CD4-positive, alpha-beta T cell treated with Interleukin-15 for 1 hour (primary cell): ENCODE measurements at regions not wholly inside any gene's neighbourhood (a gene's known extent, or its start where the extent isn't known, plus 50 kb on each side); places are given as distances from the start of the nearest gene placed in this dataset.

Experiments used
- DNase-seq: peaks from one replicate; pipeline ENCODE4 v3.0.0-alpha.2; 2020

GRCh38 chr10:42933448-42934340, 143.2 kb upstream of the RET start:
- DNase-seq: peak; percentile 61

DNA sequence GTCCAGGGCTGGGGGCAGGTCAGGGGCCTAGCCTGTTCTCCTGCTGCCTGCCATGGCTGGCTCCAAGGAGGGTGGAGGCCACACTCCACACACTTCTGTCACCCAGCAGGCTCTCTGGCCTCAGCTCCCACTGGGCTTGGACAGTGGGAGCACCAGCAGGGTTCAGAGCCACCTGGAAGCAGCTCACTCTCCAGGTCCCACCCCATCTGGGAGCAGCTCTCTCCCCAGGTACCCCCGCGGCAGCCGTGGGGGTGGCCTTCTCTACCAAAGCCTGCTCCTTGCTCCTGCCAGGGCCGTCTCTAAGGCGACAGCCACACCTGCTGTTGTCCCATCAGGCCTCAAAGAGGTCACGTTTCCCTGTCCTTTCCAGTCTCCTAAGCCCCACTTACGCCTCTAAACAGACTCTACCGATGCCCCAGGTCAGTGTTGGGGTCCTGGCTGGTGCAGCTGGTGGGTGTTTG, 142.5 kb upstream of the RET start:
- no peak for DNase-seq

DNA sequence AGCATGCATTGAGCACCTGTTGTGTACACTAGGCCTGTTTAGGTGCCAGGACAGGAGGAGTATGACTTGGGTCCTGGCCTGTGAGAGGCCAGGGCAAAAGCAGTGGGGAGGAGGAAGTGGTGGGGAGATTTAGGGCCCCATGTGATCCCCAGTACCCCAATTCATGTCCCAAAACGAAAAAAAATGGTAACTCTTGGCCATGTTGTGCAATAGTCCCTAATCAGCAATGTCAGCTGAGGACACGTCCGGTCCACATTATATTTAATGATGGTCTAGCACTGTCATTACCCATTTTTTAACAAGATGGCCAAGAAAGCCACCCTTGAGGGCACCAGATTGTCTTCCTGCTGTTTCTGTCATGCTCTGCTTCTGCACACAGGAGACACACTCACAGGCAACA, 142.0 kb upstream of the RET start:
- DNase-seq: no peak

GRCh38 chr10:42935466-42935865, 141.4 kb upstream of the RET start:
- DNase-seq: no peak

GRCh38 chr10:42936580-42936979, 140.3 kb upstream of the RET start:
- DNase-seq: no peak

DNA sequence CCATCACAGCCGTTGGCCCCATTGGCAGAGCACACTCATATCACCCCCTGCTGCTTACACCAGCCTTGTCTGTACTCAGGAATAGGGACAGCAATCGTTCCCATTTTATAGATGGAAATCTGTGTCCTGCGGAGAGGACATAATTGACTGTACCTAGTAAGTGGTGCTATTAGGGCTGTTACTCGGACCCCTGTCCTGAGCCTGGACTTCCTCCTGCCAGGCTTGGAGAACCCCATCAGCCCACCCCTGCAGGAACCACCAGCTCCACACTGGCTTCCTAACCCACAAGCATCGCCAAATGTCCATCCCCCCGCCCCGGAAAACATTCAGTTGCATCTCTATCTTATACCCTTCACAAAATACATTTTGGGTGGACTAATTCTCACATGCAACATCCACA, 139.8 kb upstream of the RET start:
- DNase-seq: no peak

DNA sequence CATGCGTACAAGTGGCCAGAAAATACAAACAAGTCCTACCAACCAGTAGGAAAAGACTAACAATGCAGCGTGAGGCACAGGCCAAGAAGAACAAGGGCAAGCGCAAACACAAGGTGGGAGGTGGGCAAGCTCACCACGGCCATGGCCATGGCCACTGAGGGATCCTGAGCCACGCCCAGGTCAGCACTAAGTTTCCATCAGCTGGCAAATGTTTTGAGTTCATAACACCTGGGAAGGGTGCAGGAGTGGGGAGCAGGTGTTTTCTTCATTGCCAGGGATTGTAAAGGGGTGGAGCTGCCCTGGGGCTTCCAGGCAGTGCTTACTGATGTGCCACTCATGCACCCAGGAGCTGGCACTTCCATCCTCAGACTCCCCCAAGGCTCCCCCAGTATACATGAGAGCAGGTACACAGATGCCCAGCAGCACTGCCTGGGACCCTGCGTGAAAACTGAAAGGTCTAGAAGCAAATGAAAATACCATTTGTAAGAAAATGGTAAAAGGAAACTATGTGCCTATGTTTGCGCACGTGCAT, 139.2 kb upstream of the RET start:
- no peak for DNase-seq

DNA sequence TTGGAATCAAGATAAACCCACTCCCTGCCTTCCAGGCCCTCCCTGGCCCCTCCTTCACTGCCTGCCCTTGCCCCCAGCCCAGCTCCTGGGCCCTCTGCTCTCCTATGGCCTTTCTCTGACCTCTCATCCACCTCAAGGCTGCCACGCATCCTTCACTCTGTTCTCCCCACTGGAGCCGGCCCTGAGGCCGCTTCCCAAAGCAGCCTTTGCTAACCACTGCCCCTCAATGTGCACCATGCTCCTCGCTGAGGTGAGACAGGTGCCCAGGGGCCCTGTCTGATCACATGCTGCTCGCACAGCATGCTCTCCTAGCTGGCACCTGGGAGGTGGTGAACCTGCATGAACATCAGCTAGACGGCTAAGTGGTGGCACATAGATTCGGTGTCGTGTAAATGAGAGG, 138.5 kb upstream of the RET start:
- no peak for DNase-seq

- no peak for DNase-seq
Observed at GRCh38 chr10:42939237-42939636, 137.6 kb upstream of the RET start.

GRCh38 chr10:42939685-42940366, 137.0 kb upstream of the RET start:
- DNase-seq: no peak

- DNase-seq: no peak
Observed at GRCh38 chr10:42940487-42941294, 136.2 kb upstream of the RET start.

DNA sequence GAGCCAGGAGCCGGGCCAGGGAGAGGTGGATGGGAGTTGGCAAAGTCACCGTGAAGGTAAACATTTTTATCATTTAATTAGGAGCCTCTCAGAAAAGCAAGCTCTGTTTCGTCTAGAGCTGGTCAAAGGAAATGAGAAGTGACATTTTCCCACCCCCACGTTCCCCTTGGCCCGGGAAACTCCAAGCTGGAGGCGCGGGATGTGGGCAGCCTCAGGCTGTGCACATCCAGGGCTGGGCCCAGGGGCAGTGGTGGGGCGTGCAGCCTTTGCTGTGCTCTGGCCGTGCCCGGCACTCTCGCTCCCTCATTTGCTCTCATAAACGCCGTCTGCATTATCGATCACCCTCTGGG, 135.6 kb upstream of the RET start:
- no peak for DNase-seq

- no peak for DNase-seq
Observed at GRCh38 chr10:42941790-42942189, 135.1 kb upstream of the RET start.

GRCh38 chr10:42942279-42942950, 134.5 kb upstream of the RET start:
- no peak for DNase-seq

GRCh38 chr10:42943025-42943818, 133.6 kb upstream of the RET start:
- no peak for DNase-seq

- no peak for DNase-seq
Observed at GRCh38 chr10:42948040-42948439, 128.8 kb upstream of the RET start.

- DNase-seq: no peak
Observed at GRCh38 chr10:42949287-42949686, 127.6 kb upstream of the RET start.

DNA sequence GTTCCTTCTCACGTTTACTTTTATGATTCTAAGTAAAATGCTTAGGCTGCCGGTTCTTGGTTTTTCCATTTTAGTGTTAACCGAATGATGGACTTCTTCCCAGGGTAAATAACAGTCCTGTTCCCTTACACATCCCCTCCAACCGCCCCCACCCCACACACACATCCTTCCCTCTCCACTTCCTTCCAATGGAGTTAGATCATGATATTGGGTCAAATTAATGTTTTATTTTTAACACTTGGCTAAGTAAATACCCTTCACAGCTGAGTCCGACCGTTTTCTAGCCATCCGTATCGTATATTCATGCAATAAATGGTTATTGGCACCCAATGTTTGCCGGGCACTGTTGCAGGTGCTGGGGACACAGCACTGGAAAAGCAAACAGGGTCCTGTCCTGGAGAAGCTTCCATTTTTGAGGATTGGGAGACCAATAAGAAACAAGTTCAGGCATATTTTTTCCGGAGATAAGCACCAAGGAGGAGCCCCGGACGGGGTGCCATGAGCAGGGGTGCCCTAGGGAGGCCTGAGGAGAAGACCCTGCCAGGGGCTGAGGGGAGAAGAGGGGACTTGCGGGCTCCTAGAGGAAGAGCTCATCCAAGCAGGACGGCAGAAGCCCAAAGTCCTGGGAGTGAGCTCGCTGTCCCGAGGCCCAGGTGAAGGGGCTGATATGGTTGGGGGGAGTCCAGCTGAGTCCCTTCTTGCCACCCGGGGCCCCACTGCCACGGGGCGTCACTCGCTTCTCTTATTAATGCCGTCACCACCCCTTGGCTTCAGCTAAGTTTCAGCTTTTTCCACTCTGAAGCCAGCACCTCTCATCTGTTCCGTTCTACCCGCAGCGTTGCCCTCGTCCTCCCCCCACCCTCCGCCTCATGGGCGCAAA, 126.0 kb upstream of the RET start:
- DNase-seq: peak; percentile 6

GRCh38 chr10:42951486-42952251, 125.2 kb upstream of the RET start:
- DNase-seq: peak; percentile 12

DNA sequence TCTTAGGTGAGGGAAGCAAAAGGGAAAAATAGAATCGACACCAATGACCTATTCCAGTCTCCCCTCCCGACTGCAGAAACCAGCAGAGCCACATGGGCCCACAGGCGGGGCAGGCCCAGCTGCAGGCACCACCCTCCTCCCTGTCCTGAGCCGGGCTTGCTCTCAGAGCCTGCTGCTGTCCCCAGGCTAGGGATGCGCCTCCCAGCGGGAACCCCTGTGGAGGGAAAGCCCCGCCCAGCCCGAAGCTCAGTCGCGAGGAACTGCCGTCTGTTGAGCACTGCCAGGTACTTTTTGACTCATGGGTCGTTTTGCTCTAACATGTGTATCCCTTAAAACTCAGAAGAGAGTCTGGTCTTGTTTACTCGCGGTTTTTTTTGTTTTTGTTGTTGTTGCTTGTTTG, 124.5 kb upstream of the RET start:
- peak; percentile 14 for DNase-seq
